GM19193 (cell line): ENCODE measurements at regions not wholly inside any gene's neighbourhood (a gene's known extent, or its start where the extent isn't known, plus 50 kb on each side); places are given as distances from the start of the nearest gene placed in this dataset.

Experiments used
- POLR2A ChIP-seq: IDR thresholded peaks from 4 replicates; pipeline ENCODE4 v1.6.1; 2011; ENCODE audit not compliant: insufficient read depth, insufficient read length; ENCODE audit errors: extremely low read depth

DNA sequence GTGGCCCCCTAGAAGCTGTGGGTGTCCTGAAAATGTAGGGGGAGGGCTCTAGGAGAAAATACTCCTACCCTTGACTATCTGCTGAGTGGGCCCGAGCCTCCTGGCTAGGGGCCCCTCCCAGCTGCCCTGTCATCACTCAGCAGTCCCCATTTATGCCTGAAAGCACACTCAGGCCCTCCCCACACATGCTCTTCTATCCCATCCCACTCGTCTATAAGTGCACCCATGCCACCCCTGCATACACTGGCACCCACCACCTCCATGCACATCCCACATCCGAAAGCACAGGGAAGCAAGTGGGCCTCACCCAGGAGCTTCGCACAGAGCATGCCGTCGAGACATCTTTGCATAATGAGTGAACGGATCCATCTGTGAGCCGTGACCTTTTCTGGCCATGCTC is 80.4 kb upstream of the POU3F1 start:
- TF ChIP-seq POLR2A: no peak

DNA sequence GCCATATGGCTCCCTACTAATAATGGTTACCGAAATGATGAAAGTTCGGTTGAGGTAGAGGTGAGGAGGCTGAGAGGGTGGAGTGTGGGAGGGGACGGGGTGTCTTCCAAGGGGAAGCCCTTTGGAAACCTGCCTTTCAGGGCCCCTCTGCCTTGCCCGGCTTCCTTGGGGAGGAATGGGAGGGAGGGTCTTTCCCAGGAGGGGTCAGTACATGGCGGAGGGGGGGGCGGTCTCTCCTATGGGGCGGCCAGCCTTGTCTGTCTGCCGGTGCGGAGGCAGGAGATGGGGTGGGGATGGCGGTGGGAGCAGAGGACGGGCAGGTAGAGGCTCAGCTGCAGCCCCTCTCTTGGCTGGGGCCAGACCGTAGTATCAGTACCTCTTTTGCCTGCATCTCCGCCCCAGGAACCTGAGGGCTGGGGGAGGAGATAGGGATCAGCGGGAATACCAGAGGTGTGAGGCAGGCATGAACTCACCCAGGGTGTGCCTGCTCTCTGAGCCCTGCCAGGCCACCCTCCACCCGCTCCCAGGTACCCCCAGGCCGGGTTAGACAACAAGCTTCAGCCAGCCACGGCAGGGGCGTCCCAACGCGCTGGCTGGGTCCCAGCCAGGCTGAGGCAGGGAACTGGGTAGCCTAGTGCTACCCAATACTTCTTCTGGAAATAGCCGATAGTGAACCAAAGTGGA is 79.4 kb upstream of the POU3F1 start:
- no peak for TF ChIP-seq POLR2A

DNA sequence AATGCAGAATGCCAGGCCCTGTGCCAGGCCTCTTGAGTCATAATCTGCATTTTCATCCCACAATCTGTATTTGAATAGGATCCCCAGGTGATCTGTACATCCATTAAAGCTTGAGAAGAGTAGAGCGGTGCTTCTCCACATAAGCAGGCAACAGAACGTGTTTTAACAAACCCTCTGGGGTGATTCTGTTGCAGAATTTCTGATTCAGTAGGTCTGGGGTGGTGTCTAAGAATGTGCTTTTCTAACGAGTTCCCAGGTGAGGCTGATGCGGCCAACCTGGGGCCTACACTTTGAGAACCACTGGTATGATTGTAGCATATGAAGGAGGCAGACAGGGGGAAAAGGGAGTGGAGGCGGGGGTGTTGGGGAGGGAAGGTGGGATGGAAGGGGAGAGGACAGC is 78.4 kb upstream of the POU3F1 start:
- no peak for TF ChIP-seq POLR2A

DNA sequence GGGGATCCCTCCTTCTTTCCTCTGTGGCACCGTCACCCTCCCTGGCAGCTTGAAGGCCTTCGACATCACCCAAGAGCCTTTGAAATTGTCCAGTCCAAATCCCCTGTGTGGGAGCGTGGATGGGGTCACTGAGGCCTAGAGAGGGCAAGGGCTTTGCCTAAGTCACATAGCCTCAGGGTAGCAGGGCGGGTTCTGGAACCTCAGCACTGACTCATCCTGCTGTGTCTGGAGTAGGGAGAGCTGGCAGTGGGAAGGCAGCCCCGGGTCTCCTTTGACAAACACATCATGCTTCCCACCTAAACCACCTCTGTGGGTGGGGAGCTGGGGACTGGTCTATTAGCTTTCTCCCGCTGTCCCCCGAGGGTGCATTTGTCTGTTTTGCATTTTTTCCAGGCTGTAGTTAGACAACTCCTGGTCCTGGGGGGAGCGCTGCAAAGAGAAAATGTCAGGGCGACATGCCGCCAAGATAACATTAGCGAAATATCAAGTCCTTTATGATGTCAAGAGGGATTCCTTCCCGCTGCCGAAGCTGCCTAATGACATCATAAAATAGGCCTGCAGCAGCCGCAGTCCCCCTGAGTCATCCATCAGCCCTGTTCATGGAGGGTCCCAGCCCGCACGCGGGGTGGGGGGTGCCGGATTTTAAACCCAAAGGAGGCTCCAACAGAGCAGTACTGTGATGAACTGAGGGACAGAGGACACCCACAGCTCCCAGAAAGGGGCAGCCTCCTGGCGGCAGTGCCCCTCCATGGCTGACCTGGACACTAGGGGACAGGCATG is 77.0 kb upstream of the POU3F1 start:
- TF ChIP-seq POLR2A: no peak

DNA sequence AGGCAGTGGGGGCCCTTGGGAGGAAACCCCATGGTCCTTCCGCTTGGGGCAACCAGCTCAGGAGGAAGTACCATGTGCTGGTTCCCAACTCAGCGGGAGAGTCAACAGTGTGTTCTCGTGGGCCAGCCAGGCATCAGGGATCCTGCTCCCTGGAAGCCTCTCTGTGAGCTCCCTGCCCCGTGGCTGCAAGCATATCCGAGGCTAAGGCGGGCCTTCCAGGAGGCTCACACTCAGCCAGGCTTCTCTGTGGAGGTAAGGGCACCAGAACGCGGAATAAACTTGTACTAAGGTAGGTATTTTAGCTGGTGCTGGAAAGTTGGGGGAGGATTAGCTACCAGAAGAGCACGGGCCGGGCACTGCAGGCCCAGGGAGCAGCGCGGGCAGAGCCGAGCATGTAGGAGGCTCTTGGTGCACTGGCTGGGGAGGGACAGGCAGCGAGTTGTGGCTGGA is 74.7 kb upstream of the POU3F1 start:
- TF ChIP-seq POLR2A: no peak

DNA sequence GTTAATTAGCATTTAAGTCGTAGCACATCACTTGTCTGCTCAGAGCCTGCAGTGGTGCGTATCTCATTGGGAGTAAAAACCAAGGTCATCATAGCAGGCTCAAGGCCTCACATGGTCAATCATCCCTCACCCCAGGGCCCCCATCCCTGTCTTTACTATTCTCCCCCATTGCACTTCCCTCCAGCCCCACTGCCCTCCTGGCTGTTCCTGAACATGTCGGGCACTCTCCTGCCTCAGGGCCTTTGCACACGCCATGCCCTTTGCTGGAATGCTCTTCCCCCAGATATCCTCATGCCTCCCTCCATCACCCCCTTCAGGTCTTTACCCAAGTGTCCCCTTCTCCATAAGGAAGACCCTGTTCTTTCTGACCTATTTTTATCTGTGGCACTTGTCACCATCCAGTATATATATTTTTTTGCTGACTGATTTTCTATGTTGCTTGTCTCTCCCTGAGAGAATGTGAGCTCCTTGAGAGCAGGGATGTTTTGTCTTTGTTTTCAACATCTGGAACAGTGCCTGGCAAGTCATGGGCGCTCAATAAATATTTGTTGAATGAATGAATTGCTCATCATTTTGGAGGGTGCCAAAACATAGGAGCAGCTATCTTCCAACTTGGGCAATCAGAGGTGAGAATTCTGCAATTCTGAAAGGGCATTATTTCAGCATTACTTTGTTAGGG is 74.1 kb upstream of the POU3F1 start:
- TF ChIP-seq POLR2A: no peak

DNA sequence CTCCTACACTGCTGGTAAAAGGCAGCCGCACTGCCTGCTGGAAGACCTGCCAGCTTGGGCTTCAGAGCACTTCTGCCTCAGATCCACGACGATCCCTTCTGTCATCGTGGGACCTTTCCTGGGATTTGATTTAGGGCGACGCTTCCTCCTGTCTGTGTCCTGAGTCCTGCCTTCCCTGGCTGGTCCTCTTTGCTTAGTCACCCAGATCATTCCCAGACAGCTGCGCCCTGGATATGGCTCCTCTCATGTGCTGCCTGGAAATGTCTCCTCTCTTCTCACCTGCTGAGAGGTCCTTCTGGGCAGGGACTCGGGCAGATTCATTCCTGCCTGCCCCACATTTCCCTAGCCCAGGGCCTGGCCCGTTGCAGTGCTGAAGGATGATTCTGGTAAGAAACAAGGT is 72.4 kb upstream of the POU3F1 start:
- no peak for TF ChIP-seq POLR2A

DNA sequence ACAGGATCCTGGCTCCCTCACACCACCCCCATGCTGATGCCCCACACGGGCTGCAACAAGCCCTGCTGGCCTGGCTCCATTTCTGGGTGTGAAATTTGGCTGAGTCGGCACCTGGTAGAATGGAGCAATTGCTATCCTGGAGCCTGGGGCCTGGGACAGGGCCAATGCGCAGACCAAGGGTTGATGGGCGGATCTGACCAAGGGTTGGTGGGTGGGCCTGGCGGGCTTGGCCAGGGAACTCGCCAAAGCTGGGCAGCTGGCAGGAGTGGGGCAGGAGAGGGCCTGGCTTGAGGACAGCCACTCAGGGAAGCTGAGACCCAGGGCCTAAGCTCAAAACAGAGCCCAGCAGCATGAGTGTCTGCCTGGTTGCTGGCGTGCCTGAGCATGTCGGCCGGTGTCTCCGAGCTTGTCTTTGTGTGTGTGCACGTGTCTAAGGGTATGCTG is 70.9 kb upstream of the POU3F1 start:
- no peak for TF ChIP-seq POLR2A

DNA sequence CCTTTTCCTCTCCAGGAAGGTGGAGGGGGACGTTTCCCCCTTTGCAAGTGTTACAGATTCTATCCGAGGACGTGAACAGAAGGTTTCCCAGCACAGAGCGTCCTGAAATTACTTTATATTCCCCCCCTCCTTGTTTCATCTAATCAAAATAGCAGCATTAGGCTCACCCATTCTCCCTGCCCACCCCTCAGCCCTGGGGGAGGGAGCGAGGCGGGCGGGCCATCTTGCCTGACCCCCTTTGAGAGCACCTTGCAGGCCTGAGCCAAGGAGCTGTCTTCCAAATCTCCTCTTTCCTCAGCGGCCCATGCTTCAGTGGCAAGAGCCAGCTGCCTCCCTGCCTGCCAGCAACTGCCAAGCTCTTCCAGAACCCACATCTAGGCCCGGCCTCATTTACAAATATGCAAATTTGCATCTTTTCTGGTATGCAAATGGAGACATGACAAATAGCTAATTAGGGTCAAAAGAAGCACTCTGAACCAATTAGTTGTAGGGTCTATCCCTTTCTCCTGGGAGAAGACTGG is 69.1 kb upstream of the POU3F1 start:
- TF ChIP-seq POLR2A: no peak

DNA sequence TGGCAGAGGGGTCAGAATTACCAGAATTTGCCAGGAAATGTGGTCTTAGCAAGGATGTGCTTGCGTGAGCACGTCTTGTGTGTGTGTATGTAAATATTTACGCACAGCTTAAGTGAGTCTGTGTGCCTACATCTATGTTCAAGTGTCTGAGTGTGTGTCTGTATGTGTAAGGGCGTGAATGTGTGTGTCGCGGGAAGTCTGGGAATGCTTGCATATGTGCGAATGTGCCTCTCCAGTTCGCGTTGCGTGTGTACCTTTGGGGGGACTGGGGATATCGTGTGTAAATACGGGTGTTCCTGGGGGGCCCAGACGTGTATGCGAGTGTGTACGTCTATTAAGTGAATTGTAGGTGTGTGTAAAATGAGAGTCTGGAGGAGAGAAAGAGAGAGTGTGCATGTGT is 68.6 kb upstream of the POU3F1 start:
- no peak for TF ChIP-seq POLR2A

DNA sequence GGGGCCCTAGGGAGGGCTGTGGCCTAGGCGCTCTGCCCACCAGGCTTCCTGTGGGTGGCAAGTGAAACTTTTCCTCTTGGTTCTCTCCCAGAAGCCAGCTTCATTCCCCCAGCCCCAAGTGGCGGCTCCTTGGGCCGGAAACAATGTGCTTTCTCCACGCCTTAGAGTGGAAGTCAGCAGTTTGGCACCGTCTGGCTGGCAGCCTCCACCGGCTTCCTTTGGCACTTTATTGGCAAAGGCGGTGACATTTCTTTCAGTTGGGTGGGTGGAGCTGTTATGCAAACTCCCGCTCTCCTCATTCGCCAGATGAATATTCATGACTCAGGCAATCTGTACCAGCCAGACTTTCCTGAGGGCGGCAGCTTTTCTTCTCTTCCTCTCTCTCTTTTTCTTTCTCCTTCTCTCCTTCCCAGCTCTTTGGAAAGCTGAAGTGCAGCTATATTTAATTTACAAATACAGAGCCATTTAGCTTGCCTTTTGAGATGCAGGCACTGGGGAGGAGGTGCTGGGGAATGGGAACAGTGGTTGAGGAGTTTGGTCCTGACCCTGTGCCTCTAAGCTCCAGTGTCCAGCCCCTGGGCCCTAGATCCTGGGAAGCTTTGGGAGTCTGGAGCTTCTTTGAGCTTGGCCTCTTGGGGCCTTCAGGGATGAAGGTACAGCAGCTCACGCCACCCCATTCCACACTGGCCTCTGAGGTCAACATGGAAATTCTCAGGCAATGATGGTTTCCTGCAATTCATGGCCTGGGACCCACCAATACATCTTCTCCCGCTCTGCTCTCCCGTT is 67.8 kb upstream of the POU3F1 start:
- no peak for TF ChIP-seq POLR2A

DNA sequence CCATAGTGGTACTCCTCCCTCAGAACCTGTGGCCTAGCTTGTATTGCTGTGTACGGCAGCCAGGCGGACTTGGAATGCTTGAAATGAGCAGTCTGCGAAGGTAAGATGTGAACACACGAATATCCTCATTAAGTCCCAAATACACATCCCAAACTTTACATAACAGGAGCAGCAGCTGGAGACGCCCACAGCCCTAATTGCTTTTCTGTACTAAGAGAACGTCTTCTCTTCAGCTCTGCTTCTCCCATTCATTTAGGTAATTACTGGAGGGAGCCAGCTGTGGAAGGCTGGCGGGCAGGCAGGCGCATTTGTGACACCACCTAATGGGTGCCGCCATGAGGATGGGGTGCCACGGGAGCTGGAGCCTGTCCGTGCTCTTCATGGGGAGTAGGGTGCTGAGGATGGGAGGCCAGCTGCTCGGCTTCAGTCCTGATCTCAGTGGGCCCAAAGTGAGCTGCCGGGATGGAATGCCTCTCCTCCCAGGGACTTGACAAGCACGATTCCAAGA is 66.6 kb upstream of the POU3F1 start:
- TF ChIP-seq POLR2A: no peak

DNA sequence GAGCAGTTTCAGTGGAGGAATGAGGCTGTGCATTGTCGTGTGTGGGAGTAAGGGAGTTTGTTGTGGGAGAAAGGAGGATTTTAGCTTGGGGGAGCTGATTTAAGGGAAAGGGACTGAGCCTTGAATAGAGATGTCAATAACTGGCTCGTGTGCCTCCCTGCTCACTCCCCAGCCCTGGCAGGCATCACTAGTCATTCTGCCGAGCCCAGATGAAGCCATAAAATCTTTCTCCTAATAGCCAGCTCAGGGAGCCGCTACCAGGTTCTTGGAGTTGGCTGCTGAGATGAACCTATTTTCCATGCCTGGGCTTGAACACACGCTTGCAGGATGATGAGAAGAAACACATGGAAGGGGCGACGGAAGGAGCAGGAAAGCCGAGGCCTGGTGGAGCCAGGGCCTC is 65.0 kb upstream of the POU3F1 start:
- TF ChIP-seq POLR2A: no peak

DNA sequence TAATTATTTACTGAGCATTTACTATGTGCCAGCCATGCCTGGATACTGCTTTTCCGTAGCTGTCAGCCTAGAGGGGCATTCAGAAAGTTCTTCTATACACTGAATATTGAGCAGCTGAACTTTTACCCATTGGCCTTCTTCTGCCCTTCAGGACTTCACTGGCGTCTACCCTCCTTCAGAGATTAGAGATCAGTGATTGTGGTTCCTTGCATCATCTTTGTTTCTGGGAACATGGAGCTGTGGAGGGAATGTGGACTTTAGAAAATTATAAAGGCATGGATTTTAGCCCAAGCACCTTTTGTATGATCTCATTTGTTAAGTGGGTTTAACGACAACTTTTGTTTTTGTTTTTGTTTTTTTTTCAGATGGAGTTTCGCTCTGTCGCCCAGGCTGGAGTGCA is 58.7 kb upstream of the POU3F1 start:
- no peak for TF ChIP-seq POLR2A
